ENCODE measurements at regions not wholly inside any gene's neighbourhood (a gene's known extent, or its start where the extent isn't known, plus 50 kb on each side); places are given as distances from the start of the nearest gene placed in this dataset.

GRCh38 chr7:12800486-12800885 lies 113.1 kb downstream of the ARL4A start:
- peaks cover 3% of the 10 kb centered on the region for H3K4me1 Mint-ChIP-seq (ENCODE audit: low read depth)
- H3K36me3 Mint-ChIP-seq (ENCODE audit: low read depth), result no peaks in the 10 kb centered on the region
- no peaks in the 10 kb centered on the region for H3K27me3 Mint-ChIP-seq
- H3K4me3 Mint-ChIP-seq, result no peak overlapping the region
- H3K27ac Mint-ChIP-seq, result no peak overlapping the region
- H3K9me3 Mint-ChIP-seq, result no peaks in the 10 kb centered on the region
- no peak for DNase-seq

GRCh38 chr7:12801107-12801506 lies 113.7 kb downstream of the ARL4A start:
- no peak overlapping the region for H3K4me3 Mint-ChIP-seq
- DNase-seq, result no peak
- no peaks in the 10 kb centered on the region for H3K36me3 Mint-ChIP-seq (ENCODE audit: low read depth)
- no peaks in the 10 kb centered on the region for H3K9me3 Mint-ChIP-seq
- no peaks in the 10 kb centered on the region for H3K27me3 Mint-ChIP-seq
- no peak overlapping the region for H3K27ac Mint-ChIP-seq
- peaks cover 3% of the 10 kb centered on the region for H3K4me1 Mint-ChIP-seq (ENCODE audit: low read depth)

GRCh38 chr7:12802070-12802469 lies 114.6 kb downstream of the ARL4A start:
- H3K4me1 Mint-ChIP-seq (ENCODE audit: low read depth), result no peaks in the 10 kb centered on the region

GRCh38 chr7:12803542-12803941 lies 116.1 kb downstream of the ARL4A start:
- Mint-ChIP-seq H3K4me3 (no peak overlapping the region), H3K4me1 (ENCODE audit: low read depth) (no peaks in the 10 kb centered on the region), H3K9me3 (no peaks in the 10 kb centered on the region), H3K27me3 (no peaks in the 10 kb centered on the region), H3K36me3 (ENCODE audit: low read depth) (no peaks in the 10 kb centered on the region), H3K27ac (no peak overlapping the region)
- no peak for DNase-seq

More at GRCh38 chr7:12802070-12802469, 114.6 kb downstream of the ARL4A start:
- no peaks in the 10 kb centered on the region for H3K36me3 Mint-ChIP-seq (ENCODE audit: low read depth)
- DNase-seq, result no peak
- no peak overlapping the region for H3K27ac Mint-ChIP-seq
- H3K4me3 Mint-ChIP-seq, result no peak overlapping the region
- H3K9me3 Mint-ChIP-seq, result no peaks in the 10 kb centered on the region
- no peaks in the 10 kb centered on the region for H3K27me3 Mint-ChIP-seq

GRCh38 chr7:12805518-12805928 lies 118.1 kb downstream of the ARL4A start:
- no peaks in the 10 kb centered on the region for H3K9me3 Mint-ChIP-seq
- no peaks in the 10 kb centered on the region for H3K36me3 Mint-ChIP-seq (ENCODE audit: low read depth)
- no peak for DNase-seq
- no peak overlapping the region for H3K4me3 Mint-ChIP-seq
- H3K4me1 Mint-ChIP-seq (ENCODE audit: low read depth), result no peaks in the 10 kb centered on the region
- H3K27ac Mint-ChIP-seq, result no peak overlapping the region
- no peaks in the 10 kb centered on the region for H3K27me3 Mint-ChIP-seq

- no peaks in the 10 kb centered on the region for H3K27me3 Mint-ChIP-seq
- no peak overlapping the region for H3K27ac Mint-ChIP-seq
- H3K36me3 Mint-ChIP-seq (ENCODE audit: low read depth), result no peaks in the 10 kb centered on the region
Measured at GRCh38 chr7:12805957-12806356, 118.5 kb downstream of the ARL4A start.

GRCh38 chr7:12809476-12809875 lies 122.0 kb downstream of the ARL4A start:
- no peak overlapping the region for H3K4me3 Mint-ChIP-seq
- H3K9me3 Mint-ChIP-seq, result no peaks in the 10 kb centered on the region
- no peak overlapping the region for H3K27ac Mint-ChIP-seq
- no peaks in the 10 kb centered on the region for H3K27me3 Mint-ChIP-seq
- no peaks in the 10 kb centered on the region for H3K4me1 Mint-ChIP-seq (ENCODE audit: low read depth)
- no peaks in the 10 kb centered on the region for H3K36me3 Mint-ChIP-seq (ENCODE audit: low read depth)
- no peak for DNase-seq

More at GRCh38 chr7:12805957-12806356, 118.5 kb downstream of the ARL4A start:
- DNase-seq, result no peak
- Mint-ChIP-seq H3K9me3 (no peaks in the 10 kb centered on the region), H3K4me1 (ENCODE audit: low read depth) (no peaks in the 10 kb centered on the region), H3K4me3 (no peak overlapping the region)

- Mint-ChIP-seq H3K27me3 (no peaks in the 10 kb centered on the region), H3K9me3 (no peaks in the 10 kb centered on the region), H3K4me1 (ENCODE audit: low read depth) (no peaks in the 10 kb centered on the region), H3K4me3 (no peak overlapping the region), H3K27ac (no peak overlapping the region), H3K36me3 (ENCODE audit: low read depth) (no peaks in the 10 kb centered on the region)
- DNase-seq, result no peak
Measured at GRCh38 chr7:12812111-12812510, 124.7 kb downstream of the ARL4A start.

- no peaks in the 10 kb centered on the region for H3K9me3 Mint-ChIP-seq
- no peaks in the 10 kb centered on the region for H3K36me3 Mint-ChIP-seq (ENCODE audit: low read depth)
- H3K4me3 Mint-ChIP-seq, result no peak overlapping the region
- DNase-seq, result no peak
- H3K4me1 Mint-ChIP-seq (ENCODE audit: low read depth), result no peaks in the 10 kb centered on the region
- H3K27ac Mint-ChIP-seq, result no peak overlapping the region
- no peaks in the 10 kb centered on the region for H3K27me3 Mint-ChIP-seq
Measured at GRCh38 chr7:12814107-12814506, 126.7 kb downstream of the ARL4A start.

- no peak overlapping the region for H3K4me3 Mint-ChIP-seq
- H3K9me3 Mint-ChIP-seq, result no peaks in the 10 kb centered on the region
- H3K4me1 Mint-ChIP-seq (ENCODE audit: low read depth), result no peaks in the 10 kb centered on the region
- H3K27me3 Mint-ChIP-seq, result no peaks in the 10 kb centered on the region
- DNase-seq, result no peak
- no peak overlapping the region for H3K27ac Mint-ChIP-seq
- no peaks in the 10 kb centered on the region for H3K36me3 Mint-ChIP-seq (ENCODE audit: low read depth)
Measured at GRCh38 chr7:12814828-12815227, 127.4 kb downstream of the ARL4A start.

- Mint-ChIP-seq H3K4me3 (no peak overlapping the region), H3K27ac (no peak overlapping the region), H3K4me1 (ENCODE audit: low read depth) (no peaks in the 10 kb centered on the region), H3K36me3 (ENCODE audit: low read depth) (no peaks in the 10 kb centered on the region), H3K27me3 (peaks cover 3% of the 10 kb centered on the region), H3K9me3 (no peaks in the 10 kb centered on the region)
- DNase-seq, result no peak
Measured at GRCh38 chr7:12815426-12815825, 128.0 kb downstream of the ARL4A start.

GRCh38 chr7:12815871-12816270 lies 128.4 kb downstream of the ARL4A start:
- DNase-seq, result no peak
- H3K4me1 Mint-ChIP-seq (ENCODE audit: low read depth), result no peaks in the 10 kb centered on the region
- no peak overlapping the region for H3K27ac Mint-ChIP-seq
- H3K27me3 Mint-ChIP-seq, result peaks cover 5% of the 10 kb centered on the region
- H3K9me3 Mint-ChIP-seq, result no peaks in the 10 kb centered on the region
- H3K36me3 Mint-ChIP-seq (ENCODE audit: low read depth), result no peaks in the 10 kb centered on the region
- no peak overlapping the region for H3K4me3 Mint-ChIP-seq

- no peak for DNase-seq
- H3K27ac Mint-ChIP-seq, result no peak overlapping the region
- peaks cover 3% of the 10 kb centered on the region for H3K9me3 Mint-ChIP-seq
- no peaks in the 10 kb centered on the region for H3K4me1 Mint-ChIP-seq (ENCODE audit: low read depth)
- H3K4me3 Mint-ChIP-seq, result no peak overlapping the region
- peaks cover 6% of the 10 kb centered on the region for H3K27me3 Mint-ChIP-seq
- H3K36me3 Mint-ChIP-seq (ENCODE audit: low read depth), result no peaks in the 10 kb centered on the region
Measured at GRCh38 chr7:12820777-12821176, 133.3 kb downstream of the ARL4A start.

- Mint-ChIP-seq H3K36me3 (ENCODE audit: low read depth) (no peaks in the 10 kb centered on the region), H3K4me3 (no peak overlapping the region), H3K9me3 (peaks cover 3% of the 10 kb centered on the region), H3K27me3 (peaks cover 6% of the 10 kb centered on the region), H3K27ac (no peak overlapping the region), H3K4me1 (ENCODE audit: low read depth) (no peaks in the 10 kb centered on the region)
- no peak for DNase-seq
Measured at GRCh38 chr7:12821746-12822145, 134.3 kb downstream of the ARL4A start.

- no peaks in the 10 kb centered on the region for H3K36me3 Mint-ChIP-seq (ENCODE audit: low read depth)
Measured at GRCh38 chr7:12826079-12826478, 138.6 kb downstream of the ARL4A start.

GRCh38 chr7:12827219-12827821 lies 139.9 kb downstream of the ARL4A start:
- Mint-ChIP-seq H3K27me3 (no peaks in the 10 kb centered on the region), H3K4me3 (no peak overlapping the region), H3K4me1 (ENCODE audit: low read depth) (no peaks in the 10 kb centered on the region), H3K9me3 (peaks cover 3% of the 10 kb centered on the region), H3K27ac (no peak overlapping the region), H3K36me3 (ENCODE audit: low read depth) (no peaks in the 10 kb centered on the region)
- DNase-seq, result no peak

More at GRCh38 chr7:12826079-12826478, 138.6 kb downstream of the ARL4A start:
- Mint-ChIP-seq H3K4me3 (no peak overlapping the region), H3K9me3 (peaks cover 3% of the 10 kb centered on the region), H3K27me3 (no peaks in the 10 kb centered on the region), H3K27ac (no peak overlapping the region), H3K4me1 (ENCODE audit: low read depth) (no peaks in the 10 kb centered on the region)
- DNase-seq, result no peak

All from activated T-cell treated with anti-CD3 and anti-CD28 coated beads, Interleukin-2, amount 50 U/mL, for 24 hours (primary cell).